A673 (cell line): ENCODE measurements at regions not wholly inside any gene's neighbourhood (a gene's known extent, or its start where the extent isn't known, plus 50 kb on each side); places are given as distances from the start of the nearest gene placed in this dataset.

Experiments
- BruUV-seq: library from RNA; stranded (reverse); fragments of 400-500 nt; replicated peaks from 2 replicates; lab custom pipeline; 2021; lab: Mats Ljungman, UMichigan
- CTCF ChIA-PET: fragments of 300-600 bp; sonication (Branson Sonifier 250); formaldehyde crosslinking; loops from one replicate; lab custom pipeline; 2022; ENCODE audit warnings: antibody characterized with exemption; lab: Charles Lee
- POLR2A ChIA-PET: fragments of 300-600 bp; sonication (Branson Sonifier 250); formaldehyde crosslinking; loops from one replicate; lab custom pipeline; 2022; ENCODE audit warnings: antibody characterized with exemption; ENCODE audit not compliant: low non-redundant PET; lab: Charles Lee
- DNase-seq: peaks from one replicate; pipeline ENCODE4 v3.0.0-alpha.2; 2015; ENCODE audit warnings: low spot score
- H3K27ac ChIP-seq: fragments of 200-600 bp; sonication (generic); 2 replicates; pipeline ENCODE4 v1.5.1; 2016; ENCODE audit warnings: mixed run types, low read depth, mild to moderate bottlenecking, mixed read lengths, antibody characterized with exemption, low read length; ENCODE audit not compliant: poor library complexity, severe bottlenecking
- H3K27me3 ChIP-seq: fragments of 200-600 bp; sonication (generic); replicated peaks from 2 replicates; pipeline ENCODE4 v1.6.1; 2017; ENCODE audit warnings: mixed run types, low read depth, mild to moderate bottlenecking, mixed read lengths, antibody characterized with exemption, low read length; ENCODE audit not compliant: insufficient read depth, poor library complexity
- H3K36me3 ChIP-seq: fragments of 200-600 bp; sonication (generic); 2 replicates; pipeline ENCODE4 v1.6.1; 2016; ENCODE audit warnings: mixed run types, mild to moderate bottlenecking, mixed read lengths, antibody characterized with exemption, low read length; ENCODE audit not compliant: insufficient read depth, poor library complexity, severe bottlenecking
- H3K4me1 ChIP-seq: fragments of 200-600 bp; sonication (generic); 2 replicates; pipeline ENCODE4 v1.6.1; 2017; ENCODE audit warnings: mixed run types, mild to moderate bottlenecking, mixed read lengths, antibody characterized with exemption, low read length; ENCODE audit not compliant: insufficient read depth, poor library complexity, severe bottlenecking
- H3K4me3 ChIP-seq: fragments of 200-600 bp; sonication (generic); 2 replicates; pipeline ENCODE4 v1.5.1; 2016; ENCODE audit warnings: low read depth, mixed run types, mild to moderate bottlenecking, mixed read lengths, low read length; ENCODE audit not compliant: poor library complexity, severe bottlenecking
- H3K9me3 ChIP-seq: fragments of 200-600 bp; sonication (generic); 2 replicates; pipeline ENCODE4 v1.6.1; 2016; ENCODE audit warnings: mixed run types, low read depth, mild to moderate bottlenecking, mixed read lengths, antibody characterized with exemption, low read length; ENCODE audit not compliant: poor library complexity, severe bottlenecking
- CTCF ChIP-seq: fragments of 300-800, 200-600 bp; sonication (generic); conservative IDR thresholded peaks from 2 replicates; pipeline ENCODE4 v1.5.1; 2017; ENCODE audit warnings: low read depth, mild to moderate bottlenecking, antibody characterized with exemption, low read length, moderate library complexity, mixed read lengths
- EZH2 ChIP-seq: fragments of 200-600 bp; sonication (generic); IDR thresholded peaks from 2 replicates; pipeline ENCODE4 v1.6.1; 2017; ENCODE audit warnings: borderline replicate concordance, low read depth, mild to moderate bottlenecking, mixed read lengths, antibody characterized with exemption, low read length; ENCODE audit not compliant: poor library complexity, severe bottlenecking
- intact Hi-C: fragments of 100-400 bp; cut with micrococcal nuclease; formaldehyde crosslinking; loops from one replicate; pipeline ENCODE4 v1.10.0; 2022; ENCODE audit not compliant: unreplicated experiment

GRCh38 chr11:39661890-39662289 lies 1797.6 kb downstream of the LRRC4C start:
- ChIA-PET CTCF (no interaction called here), POLR2A (no interaction called here)
- DNase-seq: no peak
- no TSS peak for BruUV-seq
- Histone ChIP-seq H3K27me3 (no peaks in the 10 kb centered on the region), H3K36me3 (no peaks in the 10 kb centered on the region), H3K27ac (no peak overlapping the region), H3K9me3 (peaks cover 7% of the 10 kb centered on the region), H3K4me1 (no peaks in the 10 kb centered on the region), H3K4me3 (no peak overlapping the region)
- intact Hi-C loops: no loop called here
- TF ChIP-seq CTCF: no peak
- no peak for TF ChIP-seq EZH2

- ChIA-PET POLR2A (no interaction called here), CTCF (no interaction called here)
- Histone ChIP-seq H3K9me3 (no peaks in the 10 kb centered on the region), H3K4me1 (no peaks in the 10 kb centered on the region), H3K4me3 (no peak overlapping the region), H3K27me3 (no peaks in the 10 kb centered on the region), H3K36me3 (no peaks in the 10 kb centered on the region), H3K27ac (no peak overlapping the region)
- no TSS peak for BruUV-seq
- TF ChIP-seq CTCF (no peak), EZH2 (no peak)
- intact Hi-C loops: no loop called here
- DNase-seq: no peak
Measured at GRCh38 chr11:39651857-39652461, 1807.5 kb downstream of the LRRC4C start.

- CTCF ChIA-PET: no interaction called here
- intact Hi-C loops: no loop called here
- H3K36me3 ChIP-seq: no peaks in the 10 kb centered on the region
- H3K4me3 ChIP-seq: no peak overlapping the region
- H3K27ac ChIP-seq: no peak overlapping the region
- no peaks in the 10 kb centered on the region for H3K27me3 ChIP-seq
- TF ChIP-seq EZH2: no peak
- no peak for TF ChIP-seq CTCF
- H3K4me1 ChIP-seq: no peaks in the 10 kb centered on the region
- POLR2A ChIA-PET: no interaction called here
- no peak for DNase-seq
- BruUV-seq: no TSS peak
- H3K9me3 ChIP-seq: no peaks in the 10 kb centered on the region
Measured at GRCh38 chr11:39641751-39642150, 1817.7 kb downstream of the LRRC4C start.
